ENCODE measurements at regions not wholly inside any gene's neighbourhood (a gene's known extent, or its start where the extent isn't known, plus 50 kb on each side); places are given as distances from the start of the nearest gene placed in this dataset.
A peak's percentile ranks its signal among the peaks of the same experiment; 100 is the strongest.
"Not testable (repeated sequence)": the region's sequence is repeated elsewhere in the genome, so short reads cannot be mapped to it uniquely, and the experiment has no call there.

GRCh38 chr20:53872561-53873229 is 197.7 kb downstream of the BCAS1 start:
- DNase-seq (ENCODE audit: low spot score) = peak; percentile 74

GRCh38 chr20:53872081-53872541 is 198.3 kb downstream of the BCAS1 start:
- DNase-seq (ENCODE audit: low spot score) = peak; percentile 52

GRCh38 chr20:53871541-53871940 is 198.9 kb downstream of the BCAS1 start:
- no peak for DNase-seq (ENCODE audit: low spot score)

- no peak for DNase-seq (ENCODE audit: low spot score)
Observed at GRCh38 chr20:53870426-53871315, 199.7 kb downstream of the BCAS1 start.

- peak; percentile 92 for DNase-seq (ENCODE audit: low spot score)
Observed at GRCh38 chr20:53869466-53870258, 200.7 kb downstream of the BCAS1 start.

- peak; percentile 32 for DNase-seq (ENCODE audit: low spot score)
Observed at GRCh38 chr20:53867741-53868351, 202.5 kb downstream of the BCAS1 start.

- DNase-seq (ENCODE audit: low spot score) = peak; percentile 74
Observed at GRCh38 chr20:53866794-53867740, 203.3 kb downstream of the BCAS1 start.

GRCh38 chr20:53865901-53866793 is 204.2 kb downstream of the BCAS1 start:
- peak; percentile 64 for DNase-seq (ENCODE audit: low spot score)

GRCh38 chr20:53864765-53865683 is 205.4 kb downstream of the BCAS1 start:
- not testable (repeated sequence) for DNase-seq (ENCODE audit: low spot score)

GRCh38 chr20:53863923-53864641 is 206.3 kb downstream of the BCAS1 start:
- not testable (repeated sequence) for DNase-seq (ENCODE audit: low spot score)

- DNase-seq (ENCODE audit: low spot score) = not testable (repeated sequence)
Observed at GRCh38 chr20:53863535-53863922, 206.9 kb downstream of the BCAS1 start.

GRCh38 chr20:53863039-53863438 is 207.4 kb downstream of the BCAS1 start:
- not testable (repeated sequence) for DNase-seq (ENCODE audit: low spot score)

GRCh38 chr20:53862490-53862889 is 207.9 kb downstream of the BCAS1 start:
- not testable (repeated sequence) for DNase-seq (ENCODE audit: low spot score)

GRCh38 chr20:53862136-53862397 is 208.3 kb downstream of the BCAS1 start:
- not testable (repeated sequence) for DNase-seq (ENCODE audit: low spot score)

- DNase-seq (ENCODE audit: low spot score) = no peak
Observed at GRCh38 chr20:53859684-53860083, 210.7 kb downstream of the BCAS1 start.

- DNase-seq (ENCODE audit: low spot score) = not testable (repeated sequence)
Observed at GRCh38 chr20:53859009-53859408, 211.4 kb downstream of the BCAS1 start.

GRCh38 chr20:53858516-53858915 is 211.9 kb downstream of the BCAS1 start:
- not testable (repeated sequence) for DNase-seq (ENCODE audit: low spot score)

GRCh38 chr20:53857723-53858236 is 212.6 kb downstream of the BCAS1 start:
- no peak for DNase-seq (ENCODE audit: low spot score)

Data from NAMALWA (cell line).